PC-9 (cell line): ENCODE measurements at regions not wholly inside any gene's neighbourhood (a gene's known extent, or its start where the extent isn't known, plus 50 kb on each side); places are given as distances from the start of the nearest gene placed in this dataset.

Experiments
- CTCF ChIP-seq: fragments of 200-600 bp; sonication (generic); conservative IDR thresholded peaks from 2 replicates; pipeline ENCODE4 v1.6.1; 2017; ENCODE audit warnings: mixed run types, antibody characterized with exemption, mild to moderate bottlenecking, moderate library complexity
- EZH2 ChIP-seq: fragments of 200-600 bp; sonication (generic); IDR thresholded peaks from 2 replicates; pipeline ENCODE4 v1.8.0; 2017; ENCODE audit warnings: antibody characterized with exemption, low read depth

DNA sequence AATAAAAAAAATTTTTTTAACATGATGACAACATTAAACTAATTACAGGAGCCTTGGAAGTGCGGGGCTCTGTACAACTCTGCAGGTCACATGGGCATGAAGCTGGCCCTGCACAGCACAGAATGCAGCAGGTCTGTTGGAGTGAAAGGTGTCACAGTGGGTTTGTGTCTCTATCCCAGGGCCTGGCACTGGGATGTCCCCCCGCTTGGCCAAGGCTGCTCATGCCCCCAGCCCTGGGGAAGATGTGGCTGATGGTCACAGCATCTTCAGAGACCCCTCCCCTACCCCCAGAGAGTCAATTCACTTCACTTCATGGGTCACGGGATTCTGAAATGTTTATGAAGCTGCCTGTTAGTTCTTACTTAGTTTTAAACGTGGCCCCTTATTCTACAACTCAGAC is 95.9 kb upstream of the TAF1B start:
- TF ChIP-seq CTCF (no peak), EZH2 (no peak)
